GM23338 (cell line): ENCODE measurements at regions not wholly inside any gene's neighbourhood (a gene's known extent, or its start where the extent isn't known, plus 50 kb on each side); places are given as distances from the start of the nearest gene placed in this dataset.

ENCODE experiments used
- ATAC-seq: fragments of 200-7000 bp; cut with Tn5 transposase; 3 replicates; pipeline ENCODE4 v1.9.1; 2020
- DNase-seq: peaks from one replicate; pipeline ENCODE4 v3.0.0-alpha.2; 2015; ENCODE audit warnings: low spot score
- H2AFZ ChIP-seq: fragments of 200-600 bp; sonication (generic); 2 replicates; pipeline ENCODE4 v1.8.0; 2016; ENCODE audit warnings: antibody characterized with exemption, mild to moderate bottlenecking, moderate library complexity
- H3F3A ChIP-seq: fragments of 200-600 bp; sonication (generic); replicated peaks from 2 replicates; pipeline ENCODE4 v1.8.0; 2017; ENCODE audit warnings: antibody characterized with exemption, mixed run types, low read depth
- H3K27ac ChIP-seq: fragments of 200-600 bp; sonication (generic); 2 replicates; pipeline ENCODE4 v1.6.1; 2016; ENCODE audit warnings: low read depth
- H3K27me3 ChIP-seq: fragments of 200-600 bp; sonication (generic); 2 replicates; pipeline ENCODE4 v1.8.0; 2016; ENCODE audit warnings: mild to moderate bottlenecking, mixed run types, moderate library complexity; ENCODE audit not compliant: insufficient read depth
- H3K36me3 ChIP-seq: fragments of 200-600 bp; sonication (generic); 2 replicates; pipeline ENCODE4 v1.8.0; 2016; ENCODE audit warnings: mild to moderate bottlenecking; ENCODE audit not compliant: insufficient read depth
- H3K4me1 ChIP-seq: fragments of 200-600 bp; sonication (generic); 2 replicates; pipeline ENCODE4 v1.8.0; 2016; ENCODE audit warnings: mild to moderate bottlenecking, moderate library complexity; ENCODE audit not compliant: insufficient read depth
- H3K4me2 ChIP-seq: fragments of 200-600 bp; sonication (generic); 2 replicates; pipeline ENCODE4 v1.7.1; 2017; ENCODE audit warnings: mixed run types
- H3K4me3 ChIP-seq: fragments of 200-600 bp; sonication (generic); 2 replicates; pipeline ENCODE4 v1.6.1; 2016; ENCODE audit warnings: mixed run types
- H3K79me2 ChIP-seq: fragments of 200-600 bp; sonication (generic); replicated peaks from 2 replicates; pipeline ENCODE4 v1.8.0; 2017; ENCODE audit warnings: mild to moderate bottlenecking; ENCODE audit not compliant: insufficient read depth
- H3K9me2 ChIP-seq: fragments of 200-600 bp; sonication (generic); 2 replicates; pipeline ENCODE4 v1.8.0; 2017; ENCODE audit not compliant: insufficient read depth
- H4K20me1 ChIP-seq: fragments of 200-600 bp; sonication (generic); replicated peaks from 2 replicates; pipeline ENCODE4 v1.8.0; 2017; ENCODE audit warnings: mild to moderate bottlenecking; ENCODE audit not compliant: insufficient read depth
- H3K27ac Mint-ChIP-seq: 2 replicates; pipeline ENCODE4 v1.8.0; 2020; ENCODE audit warnings: inconsistent platforms, mild to moderate bottlenecking, moderate library complexity, mixed read lengths
- H3K27me3 Mint-ChIP-seq: 3 replicates; pipeline ENCODE4 v1.8.0; 2022; ENCODE audit warnings: low read depth, mild to moderate bottlenecking, moderate library complexity, mixed read lengths, inconsistent platforms; ENCODE audit not compliant: insufficient read depth, poor library complexity
- H3K36me3 Mint-ChIP-seq: 3 replicates; pipeline ENCODE4 v1.8.0; 2021; ENCODE audit warnings: low read depth, mild to moderate bottlenecking, inconsistent platforms, moderate library complexity, mixed read lengths
- H3K4me1 Mint-ChIP-seq: 3 replicates; pipeline ENCODE4 v1.8.0; 2020; ENCODE audit warnings: mild to moderate bottlenecking, inconsistent platforms, mixed read lengths
- H3K4me3 Mint-ChIP-seq: 3 replicates; pipeline ENCODE4 v1.8.0; 2021; ENCODE audit warnings: moderate library complexity, mild to moderate bottlenecking, inconsistent platforms, mixed read lengths
- H3K9me3 Mint-ChIP-seq: 3 replicates; pipeline ENCODE4 v1.8.0; 2020; ENCODE audit warnings: moderate library complexity, mild to moderate bottlenecking, inconsistent platforms, mixed read lengths
- CREB1 ChIP-seq: fragments of 250-450 bp; sonication (Bioruptor Pico); IDR thresholded peaks from 2 replicates; pipeline ENCODE4 v1.5.0; 2020; ENCODE audit warnings: low read depth, mild to moderate bottlenecking, moderate library complexity
- CTCF ChIP-seq, 2 experiments: fragments of 200-600 bp in 1 of 2; sonication (generic) in 1 of 2; conservative IDR thresholded peaks; 2 replicates each; pipeline versions ENCODE4 v1.5.1 to v1.6.1; 2016 to 2017; ENCODE audit warnings: antibody characterized with exemption in 2 of 2, low read depth in 2 of 2, mild to moderate bottlenecking in 2 of 2, moderate library complexity in 1 of 2
- EZH2phosphoT487 ChIP-seq: fragments of 200-600 bp; sonication (generic); IDR thresholded peaks from one replicate; pipeline ENCODE4 v1.8.1; 2018; ENCODE audit warnings: antibody characterized with exemption; ENCODE audit not compliant: unreplicated experiment
- JUNB ChIP-seq: IDR thresholded peaks from one replicate; pipeline ENCODE4 v1.6.1; 2016; ENCODE audit warnings: antibody characterized with exemption; ENCODE audit not compliant: unreplicated experiment
- POLR2AphosphoS5 ChIP-seq: IDR thresholded peaks from 2 replicates; pipeline ENCODE4 v1.6.1; 2016; ENCODE audit warnings: antibody characterized with exemption, low read depth
- REST ChIP-seq: IDR thresholded peaks from one replicate; pipeline ENCODE4 v1.6.1; 2018; ENCODE audit warnings: antibody characterized with exemption; ENCODE audit not compliant: unreplicated experiment
- STAT1 ChIP-seq: IDR thresholded peaks from one replicate; pipeline ENCODE4 v1.6.1; 2016; ENCODE audit warnings: antibody characterized with exemption; ENCODE audit not compliant: unreplicated experiment
- ZNF114 ChIP-seq: fragments of 250-450 bp; sonication (Bioruptor Pico); IDR thresholded peaks from 2 replicates; pipeline ENCODE4 v1.5.0; 2020; ENCODE audit warnings: mild to moderate bottlenecking, moderate library complexity
- ZNF331 ChIP-seq: fragments of 250-450 bp; sonication (Bioruptor Pico); IDR thresholded peaks from 2 replicates; pipeline ENCODE4 v1.5.0; 2020; ENCODE audit warnings: low read depth, mild to moderate bottlenecking, moderate library complexity
- ZNF462 ChIP-seq: fragments of 250-450 bp; sonication (Bioruptor Pico); IDR thresholded peaks from 2 replicates; pipeline ENCODE4 v1.5.0; 2020; ENCODE audit warnings: mild to moderate bottlenecking, moderate library complexity
- TF ChIP-seq, protein P1 (sequence below): IDR thresholded peaks from 2 replicates; pipeline ENCODE4 v1.6.1; 2016; ENCODE audit warnings: antibody characterized with exemption

DNA sequence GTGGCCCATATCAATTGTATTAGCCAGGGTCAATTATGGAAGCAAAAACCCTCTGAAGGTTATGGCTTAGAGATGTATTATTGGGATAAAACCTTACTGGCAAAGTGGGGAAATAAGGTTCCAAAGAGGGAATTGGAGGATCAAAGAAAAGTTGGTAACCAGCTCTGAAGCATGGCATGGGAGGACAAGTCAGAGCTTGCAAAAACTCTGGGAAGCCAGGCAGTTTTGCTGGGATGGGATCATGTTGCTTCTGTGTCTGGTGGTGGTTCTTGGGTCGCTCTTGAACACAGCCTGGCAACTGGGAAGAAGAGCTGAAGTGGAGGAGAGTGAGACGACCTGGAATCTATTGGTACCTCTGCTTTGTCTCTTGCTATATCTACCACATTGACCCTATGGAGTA lies 162.6 kb downstream of the PMAIP1 start:
- H3K27ac ChIP-seq, result no peak overlapping the region
- Mint-ChIP-seq H3K9me3 (peaks cover 11% of the 10 kb centered on the region; the same call in 1 of the 3 replicates), H3K27me3 (peaks cover 2% of the 10 kb centered on the region), H3K4me3 (no peak overlapping the region), H3K4me1 (peaks cover 15% of the 10 kb centered on the region), H3K27ac (no peak overlapping the region), H3K36me3 (peaks cover 13% of the 10 kb centered on the region; the same call in 2 of the 3 replicates)
- ATAC-seq (no peak), DNase-seq (no peak)
- H3K36me3 ChIP-seq, result no peaks in the 10 kb centered on the region; the same call in 1 of the 2 replicates
- no peak for TF ChIP-seq ZNF462 (CRISPR knock-in tag)
- no peak for TF ChIP-seq REST
- no peak for TF ChIP-seq CREB1
- no peak for TF ChIP-seq POLR2AphosphoS5
- TF ChIP-seq JUNB, result no peak
- no peak for TF ChIP-seq ZNF114
- TF ChIP-seq, protein P1, sequence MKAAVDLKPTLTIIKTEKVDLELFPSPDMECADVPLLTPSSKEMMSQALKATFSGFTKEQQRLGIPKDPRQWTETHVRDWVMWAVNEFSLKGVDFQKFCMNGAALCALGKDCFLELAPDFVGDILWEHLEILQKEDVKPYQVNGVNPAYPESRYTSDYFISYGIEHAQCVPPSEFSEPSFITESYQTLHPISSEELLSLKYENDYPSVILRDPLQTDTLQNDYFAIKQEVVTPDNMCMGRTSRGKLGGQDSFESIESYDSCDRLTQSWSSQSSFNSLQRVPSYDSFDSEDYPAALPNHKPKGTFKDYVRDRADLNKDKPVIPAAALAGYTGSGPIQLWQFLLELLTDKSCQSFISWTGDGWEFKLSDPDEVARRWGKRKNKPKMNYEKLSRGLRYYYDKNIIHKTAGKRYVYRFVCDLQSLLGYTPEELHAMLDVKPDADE, result no peak
- TF ChIP-seq EZH2phosphoT487, result no peak
- no peak for TF ChIP-seq CTCF (conservative IDR thresholded peaks at IDR 0.05; ENCODE audit: low read depth in 2 of 2)
- no peak for TF ChIP-seq ZNF331 (CRISPR knock-in tag)
- TF ChIP-seq STAT1, result no peak
- peaks cover 19% of the 10 kb centered on the region for H3K4me1 ChIP-seq
- H3K79me2 ChIP-seq, result no peaks in the 10 kb centered on the region
- H3K4me2 ChIP-seq, result no peak overlapping the region
- no peak overlapping the region for H3K4me3 ChIP-seq
- no peaks in the 10 kb centered on the region for H3F3A ChIP-seq
- H4K20me1 ChIP-seq, result no peaks in the 10 kb centered on the region
- H3K27me3 ChIP-seq, result no peaks in the 10 kb centered on the region
- H3K9me2 ChIP-seq, result peaks cover 3% of the 10 kb centered on the region; the same call in 1 of the 2 replicates
- H2AFZ ChIP-seq, result no peak overlapping the region
